ENCODE measurements at regions not wholly inside any gene's neighbourhood (a gene's known extent, or its start where the extent isn't known, plus 50 kb on each side); places are given as distances from the start of the nearest gene placed in this dataset.

DNA sequence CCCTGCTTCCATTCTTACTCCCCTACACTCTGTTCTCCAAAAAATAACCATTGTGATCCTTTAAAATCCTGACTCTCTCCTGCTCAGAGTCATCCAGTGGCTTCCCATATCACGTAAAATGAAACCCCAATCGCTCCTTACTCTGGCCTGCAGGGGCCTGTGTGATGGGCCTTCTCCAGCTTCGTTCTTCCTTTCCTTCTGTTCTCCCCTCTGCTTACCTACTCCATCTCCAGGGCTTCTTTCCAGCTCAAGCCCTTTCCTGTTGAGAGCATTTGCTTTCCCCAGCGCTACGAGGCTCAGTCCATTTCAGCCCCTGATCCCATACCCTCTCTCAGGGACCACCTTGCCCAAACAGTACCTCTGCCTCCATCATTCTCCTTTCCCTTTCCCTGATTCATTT lies 144.4 kb upstream of the ARHGAP5 start:
- TF ChIP-seq, protein P1, sequence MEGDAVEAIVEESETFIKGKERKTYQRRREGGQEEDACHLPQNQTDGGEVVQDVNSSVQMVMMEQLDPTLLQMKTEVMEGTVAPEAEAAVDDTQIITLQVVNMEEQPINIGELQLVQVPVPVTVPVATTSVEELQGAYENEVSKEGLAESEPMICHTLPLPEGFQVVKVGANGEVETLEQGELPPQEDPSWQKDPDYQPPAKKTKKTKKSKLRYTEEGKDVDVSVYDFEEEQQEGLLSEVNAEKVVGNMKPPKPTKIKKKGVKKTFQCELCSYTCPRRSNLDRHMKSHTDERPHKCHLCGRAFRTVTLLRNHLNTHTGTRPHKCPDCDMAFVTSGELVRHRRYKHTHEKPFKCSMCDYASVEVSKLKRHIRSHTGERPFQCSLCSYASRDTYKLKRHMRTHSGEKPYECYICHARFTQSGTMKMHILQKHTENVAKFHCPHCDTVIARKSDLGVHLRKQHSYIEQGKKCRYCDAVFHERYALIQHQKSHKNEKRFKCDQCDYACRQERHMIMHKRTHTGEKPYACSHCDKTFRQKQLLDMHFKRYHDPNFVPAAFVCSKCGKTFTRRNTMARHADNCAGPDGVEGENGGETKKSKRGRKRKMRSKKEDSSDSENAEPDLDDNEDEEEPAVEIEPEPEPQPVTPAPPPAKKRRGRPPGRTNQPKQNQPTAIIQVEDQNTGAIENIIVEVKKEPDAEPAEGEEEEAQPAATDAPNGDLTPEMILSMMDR (IDR thresholded peaks at IDR 0.05), result no peak
- TF ChIP-seq POLR2A (IDR thresholded peaks at IDR 0.05), result no peak
